GM12878 (cell line): ENCODE measurements at regions not wholly inside any gene's neighbourhood (a gene's known extent, or its start where the extent isn't known, plus 50 kb on each side); places are given as distances from the start of the nearest gene placed in this dataset.

Experiments used
- MTA2 ChIP-seq: fragments of 450-650 bp; IDR thresholded peaks from 2 replicates; pipeline ENCODE4 v1.6.1; 2016; ENCODE audit warnings: low read depth, mild to moderate bottlenecking, moderate library complexity
- POLR2AphosphoS5 ChIP-seq: IDR thresholded peaks from 2 replicates; pipeline ENCODE4 v1.6.1; 2011; ENCODE audit warnings: mild to moderate bottlenecking, low read length, inconsistent platforms
- SIX5 ChIP-seq: IDR thresholded peaks from 2 replicates; pipeline ENCODE4 v1.6.1; 2011; ENCODE audit warnings: mild to moderate bottlenecking, low read depth, low read length, moderate library complexity; ENCODE audit not compliant: severe bottlenecking
- SUZ12 ChIP-seq: fragments of 200-600 bp; sonication (generic); IDR thresholded peaks from one replicate; pipeline ENCODE4 v1.6.1; 2018; ENCODE audit warnings: antibody characterized with exemption, mild to moderate bottlenecking; ENCODE audit not compliant: unreplicated experiment
- ZNF274 ChIP-seq: IDR thresholded peaks from one replicate; pipeline ENCODE4 v1.8.0; 2011; ENCODE audit not compliant: insufficient read length, insufficient read depth
- TF ChIP-seq, protein P1 (sequence below), 3 experiments: IDR thresholded peaks in 2 of 3; conservative IDR thresholded peaks in 1 of 3; 2 replicates each; pipeline ENCODE4 v1.5.1; 2011; ENCODE audit warnings: low read depth in 3 of 3, low read length in 3 of 3, mild to moderate bottlenecking in 3 of 3, control low read depth in 2 of 3, moderate library complexity in 2 of 3, inconsistent platforms in 1 of 3, mixed read lengths in 1 of 3; ENCODE audit not compliant: control insufficient read depth in 2 of 3, insufficient read depth in 1 of 3; ENCODE audit errors: extremely low read depth in 1 of 3

DNA sequence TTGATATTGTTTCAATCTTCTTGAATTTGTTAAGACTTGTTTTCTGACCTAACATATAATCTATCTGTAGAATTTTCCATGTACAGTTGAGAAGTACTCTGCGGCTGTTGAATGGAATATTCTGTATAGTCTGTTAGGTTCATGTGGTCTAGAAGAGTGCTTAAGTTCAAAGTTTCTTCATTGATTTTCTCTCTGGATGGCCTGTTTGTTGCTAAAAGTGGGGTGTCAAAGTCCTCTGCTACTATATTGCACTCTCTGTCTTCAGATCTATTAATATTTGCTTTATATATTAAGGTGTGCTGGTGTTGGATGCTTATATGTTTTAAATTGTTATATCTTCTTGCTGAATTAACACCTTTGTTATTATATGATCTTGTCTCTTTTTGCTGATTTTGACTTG lies 290.9 kb upstream of the STXBP6 start:
- TF ChIP-seq SUZ12 (no peak), MTA2 (no peak), POLR2AphosphoS5 (no peak), ZNF274 (no peak), SIX5 (no peak)
- TF ChIP-seq, protein P1, sequence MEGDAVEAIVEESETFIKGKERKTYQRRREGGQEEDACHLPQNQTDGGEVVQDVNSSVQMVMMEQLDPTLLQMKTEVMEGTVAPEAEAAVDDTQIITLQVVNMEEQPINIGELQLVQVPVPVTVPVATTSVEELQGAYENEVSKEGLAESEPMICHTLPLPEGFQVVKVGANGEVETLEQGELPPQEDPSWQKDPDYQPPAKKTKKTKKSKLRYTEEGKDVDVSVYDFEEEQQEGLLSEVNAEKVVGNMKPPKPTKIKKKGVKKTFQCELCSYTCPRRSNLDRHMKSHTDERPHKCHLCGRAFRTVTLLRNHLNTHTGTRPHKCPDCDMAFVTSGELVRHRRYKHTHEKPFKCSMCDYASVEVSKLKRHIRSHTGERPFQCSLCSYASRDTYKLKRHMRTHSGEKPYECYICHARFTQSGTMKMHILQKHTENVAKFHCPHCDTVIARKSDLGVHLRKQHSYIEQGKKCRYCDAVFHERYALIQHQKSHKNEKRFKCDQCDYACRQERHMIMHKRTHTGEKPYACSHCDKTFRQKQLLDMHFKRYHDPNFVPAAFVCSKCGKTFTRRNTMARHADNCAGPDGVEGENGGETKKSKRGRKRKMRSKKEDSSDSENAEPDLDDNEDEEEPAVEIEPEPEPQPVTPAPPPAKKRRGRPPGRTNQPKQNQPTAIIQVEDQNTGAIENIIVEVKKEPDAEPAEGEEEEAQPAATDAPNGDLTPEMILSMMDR (IDR thresholded peaks at IDR 0.05 in 2 of 3, conservative IDR thresholded peaks at IDR 0.05 in 1 of 3; ENCODE audit: control insufficient read depth in 2 of 3, extremely low read depth in 1 of 3, insufficient read depth in 1 of 3, low read depth in 3 of 3, low read length in 3 of 3) = no peak
